ENCODE measurements at regions not wholly inside any gene's neighbourhood (a gene's known extent, or its start where the extent isn't known, plus 50 kb on each side); places are given as distances from the start of the nearest gene placed in this dataset.

DNA sequence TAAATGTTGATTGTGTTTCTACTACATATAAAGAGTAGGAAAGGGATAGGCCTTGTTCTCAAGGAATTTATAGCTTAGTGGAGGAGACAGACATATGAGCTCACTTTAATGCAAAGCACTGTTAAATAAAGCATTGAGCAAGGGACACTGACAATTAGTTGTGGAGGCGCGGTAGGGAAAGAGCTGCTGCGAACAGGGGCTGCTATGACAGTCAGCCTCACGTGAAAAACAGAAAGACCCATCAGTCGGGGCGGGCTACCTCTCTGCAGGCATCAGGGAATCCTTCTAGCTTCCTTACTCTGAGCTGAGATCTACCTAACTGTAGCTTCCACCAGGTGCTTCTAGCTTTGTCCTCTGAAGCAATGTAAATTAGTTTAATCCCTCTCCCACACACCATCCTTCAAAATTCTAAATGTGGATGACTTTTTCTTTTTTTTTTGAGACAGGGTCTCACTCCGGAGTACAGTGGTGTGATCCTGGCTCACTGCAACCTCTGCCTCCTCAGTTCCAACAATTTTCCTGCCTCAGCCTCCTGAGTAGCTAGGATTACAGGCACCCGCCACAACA is 129.9 kb upstream of the ZFHX3 start:
- no peaks in the 10 kb centered on the region for H3K36me3 ChIP-seq (ENCODE audit: control insufficient read depth in 2 of 2, insufficient read depth in 2 of 2, low read length in 1 of 2)
- H3K4me1 ChIP-seq (ENCODE audit: control insufficient read depth in 2 of 2, insufficient read depth in 2 of 2, low read length in 2 of 2), result no peaks in the 10 kb centered on the region
- no peaks in the 10 kb centered on the region for H3K27me3 ChIP-seq (ENCODE audit: control insufficient read depth in 2 of 2, insufficient read depth in 1 of 2, low read length in 1 of 2)
- WGBS, result 83% methylated on average over 8 of the region's 8 CpGs
- no peak overlapping the region for H3K27ac ChIP-seq (ENCODE audit: low read depth in 1 of 2, low read length in 1 of 2)
- no peaks in the 10 kb centered on the region for H3K9me3 ChIP-seq (ENCODE audit: control insufficient read depth in 2 of 2, insufficient read depth in 1 of 2, low read length in 1 of 2)
- H3K4me3 ChIP-seq (ENCODE audit: low read length in 2 of 2), result no peak overlapping the region
- no peak for DNase-seq (ENCODE audit: low read depth in 6 of 9, low spot score in 9 of 9)

DNA sequence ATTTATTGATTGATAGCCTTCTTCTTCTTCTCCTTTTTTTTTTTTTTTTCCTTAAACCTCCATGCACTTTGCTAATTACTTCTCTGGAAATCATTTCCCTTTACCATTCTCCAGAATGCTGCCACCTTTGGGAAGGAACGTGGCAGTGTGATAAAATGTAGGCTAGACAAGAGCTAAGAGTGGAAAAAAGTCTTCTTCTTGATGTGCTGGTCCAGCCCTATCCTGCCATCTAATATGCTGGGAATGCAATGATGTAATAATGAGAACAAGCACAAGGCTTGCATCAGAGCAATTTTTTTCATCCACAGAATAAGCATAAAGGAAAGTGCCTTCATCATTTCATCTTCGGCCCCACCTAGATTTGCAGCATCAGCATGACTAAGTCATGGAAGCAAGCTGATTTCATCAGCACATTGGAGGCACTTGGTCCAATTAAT is 128.7 kb upstream of the ZFHX3 start:
- DNase-seq (ENCODE audit: low read depth in 6 of 9, low spot score in 9 of 9), result no peak
- Histone ChIP-seq H3K27ac (ENCODE audit: low read depth in 1 of 2, low read length in 1 of 2) (no peak overlapping the region), H3K4me3 (ENCODE audit: low read length in 2 of 2) (no peak overlapping the region), H3K9me3 (ENCODE audit: control insufficient read depth in 2 of 2, insufficient read depth in 1 of 2, low read length in 1 of 2) (no peaks in the 10 kb centered on the region), H3K36me3 (ENCODE audit: control insufficient read depth in 2 of 2, insufficient read depth in 2 of 2, low read length in 1 of 2) (no peaks in the 10 kb centered on the region), H3K27me3 (ENCODE audit: control insufficient read depth in 2 of 2, insufficient read depth in 1 of 2, low read length in 1 of 2) (no peaks in the 10 kb centered on the region), H3K4me1 (ENCODE audit: control insufficient read depth in 2 of 2, insufficient read depth in 2 of 2, low read length in 2 of 2) (no peaks in the 10 kb centered on the region)
- 68% methylated on average over 2 of the region's 2 CpGs for WGBS

DNA sequence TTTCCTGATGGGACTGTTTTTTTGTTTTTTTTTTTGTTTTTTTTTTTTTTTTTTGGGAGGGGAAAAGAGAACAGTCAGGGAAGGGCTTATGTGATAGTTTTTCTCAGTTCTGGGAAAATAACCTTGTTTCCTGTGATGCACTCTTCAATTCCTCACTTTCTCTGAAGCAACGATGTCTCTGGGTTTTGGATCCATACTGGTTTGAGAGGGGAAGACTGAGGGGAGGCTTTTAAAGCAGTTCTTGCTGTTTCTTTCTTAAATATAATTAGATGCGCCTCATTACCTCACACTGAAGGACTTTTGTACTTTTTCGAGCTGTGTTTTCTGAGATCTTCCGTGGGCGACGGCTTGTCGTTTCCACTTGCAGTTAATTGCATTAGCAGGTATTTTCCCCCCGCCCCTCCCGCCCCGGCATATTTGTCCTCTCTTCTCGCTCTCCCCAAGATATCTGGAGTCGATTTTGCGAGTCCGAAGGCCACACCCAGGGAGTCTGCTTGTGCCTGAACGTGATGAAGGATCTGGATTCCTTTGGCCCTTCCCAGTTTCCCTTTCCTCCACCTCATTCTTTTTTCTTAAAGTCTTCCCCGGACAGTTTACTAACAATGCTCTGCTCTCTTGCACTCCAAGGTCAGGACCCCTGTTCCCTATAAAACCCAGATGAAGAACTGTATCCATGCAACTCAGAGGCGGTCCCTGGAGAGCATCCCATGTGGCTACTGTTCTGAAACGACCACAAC is 125.2 kb upstream of the ZFHX3 start:
- whole genome bisulfite sequencing, result 88% methylated on average over 18 of the region's 18 CpGs
- Histone ChIP-seq H3K27ac (ENCODE audit: low read depth in 1 of 2, low read length in 1 of 2) (no peak overlapping the region), H3K4me1 (ENCODE audit: control insufficient read depth in 2 of 2, insufficient read depth in 2 of 2, low read length in 2 of 2) (no peaks in the 10 kb centered on the region), H3K27me3 (ENCODE audit: control insufficient read depth in 2 of 2, insufficient read depth in 1 of 2, low read length in 1 of 2) (no peaks in the 10 kb centered on the region), H3K4me3 (ENCODE audit: low read length in 2 of 2) (no peak overlapping the region), H3K9me3 (ENCODE audit: control insufficient read depth in 2 of 2, insufficient read depth in 1 of 2, low read length in 1 of 2) (no peaks in the 10 kb centered on the region), H3K36me3 (ENCODE audit: control insufficient read depth in 2 of 2, insufficient read depth in 2 of 2, low read length in 1 of 2) (no peaks in the 10 kb centered on the region)
- DNase-seq (ENCODE audit: low read depth in 6 of 9, low spot score in 9 of 9), result no peak

DNA sequence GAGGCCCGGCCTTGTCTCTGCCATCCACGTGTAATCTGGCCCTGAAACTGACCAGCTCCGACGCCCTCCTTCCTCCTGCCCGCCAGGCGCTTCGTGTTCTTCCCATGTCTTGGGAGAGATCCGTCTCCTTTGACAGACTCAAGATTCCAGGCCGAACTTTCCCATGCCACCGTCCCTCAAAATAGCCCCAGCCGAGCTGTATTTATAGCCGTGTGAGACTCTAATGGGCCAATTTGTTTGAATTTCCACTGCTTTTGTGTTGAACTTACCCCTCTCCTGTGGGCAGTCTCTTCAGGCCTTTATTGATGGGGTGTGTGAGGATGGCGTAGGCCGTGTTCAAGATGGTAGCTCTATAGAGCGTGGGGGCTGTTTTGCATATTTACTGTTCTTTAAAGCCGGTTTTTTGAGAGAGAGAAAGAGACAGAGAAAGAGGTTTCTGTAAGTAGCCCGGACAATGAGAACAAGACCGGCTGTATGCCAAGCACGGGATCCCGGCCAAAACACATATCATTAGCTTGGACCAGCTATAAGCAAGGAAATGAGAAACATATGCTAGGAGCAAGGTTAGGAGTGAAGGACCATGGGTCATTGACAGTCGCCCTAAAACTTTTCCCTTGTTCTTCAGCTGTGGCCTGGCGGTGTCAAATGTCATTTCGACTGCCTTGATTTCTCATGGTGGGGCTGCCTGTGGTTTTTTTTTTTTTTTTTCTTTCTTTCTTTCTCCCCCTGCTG is 124.5 kb upstream of the ZFHX3 start:
- Histone ChIP-seq H3K4me1 (ENCODE audit: control insufficient read depth in 2 of 2, insufficient read depth in 2 of 2, low read length in 2 of 2) (no peaks in the 10 kb centered on the region), H3K27ac (ENCODE audit: low read depth in 1 of 2, low read length in 1 of 2) (peak overlapping the region in 1 of 2 donors; percentile 37), H3K4me3 (ENCODE audit: low read length in 2 of 2) (no peak overlapping the region), H3K27me3 (ENCODE audit: control insufficient read depth in 2 of 2, insufficient read depth in 1 of 2, low read length in 1 of 2) (no peaks in the 10 kb centered on the region), H3K9me3 (ENCODE audit: control insufficient read depth in 2 of 2, insufficient read depth in 1 of 2, low read length in 1 of 2) (no peaks in the 10 kb centered on the region), H3K36me3 (ENCODE audit: control insufficient read depth in 2 of 2, insufficient read depth in 2 of 2, low read length in 1 of 2) (no peaks in the 10 kb centered on the region)
- peak in 2 of 9 donors; percentile 6 to 13 for DNase-seq (ENCODE audit: low read depth in 6 of 9, low spot score in 9 of 9)
- 91% methylated on average over 23 of the region's 23 CpGs for WGBS

DNA sequence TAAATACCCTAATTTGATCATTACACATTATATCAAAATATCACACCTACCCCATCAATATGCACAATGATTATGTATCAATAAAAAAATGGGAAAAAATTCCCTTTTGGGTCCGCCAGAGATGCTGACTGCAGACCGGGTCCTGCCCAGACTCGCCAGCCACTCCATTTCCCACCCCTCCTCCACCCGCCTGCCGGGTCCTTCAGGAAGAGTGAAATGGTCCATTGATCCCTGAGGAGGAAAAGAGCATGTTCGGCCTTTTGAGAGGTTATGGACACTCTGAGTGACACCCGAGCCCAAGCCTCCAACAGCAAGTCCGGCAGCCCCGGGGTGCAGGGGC is 123.9 kb upstream of the ZFHX3 start:
- no peaks in the 10 kb centered on the region for H3K9me3 ChIP-seq (ENCODE audit: control insufficient read depth in 2 of 2, insufficient read depth in 1 of 2, low read length in 1 of 2)
- H3K27me3 ChIP-seq (ENCODE audit: control insufficient read depth in 2 of 2, insufficient read depth in 1 of 2, low read length in 1 of 2), result no peaks in the 10 kb centered on the region
- H3K27ac ChIP-seq (ENCODE audit: low read depth in 1 of 2, low read length in 1 of 2), result no peak overlapping the region
- 95% methylated on average over 9 of the region's 9 CpGs for WGBS
- H3K4me1 ChIP-seq (ENCODE audit: control insufficient read depth in 2 of 2, insufficient read depth in 2 of 2, low read length in 2 of 2), result no peaks in the 10 kb centered on the region
- H3K4me3 ChIP-seq (ENCODE audit: low read length in 2 of 2), result no peak overlapping the region
- H3K36me3 ChIP-seq (ENCODE audit: control insufficient read depth in 2 of 2, insufficient read depth in 2 of 2, low read length in 1 of 2), result no peaks in the 10 kb centered on the region
- DNase-seq (ENCODE audit: low read depth in 6 of 9, low spot score in 9 of 9), result no peak

DNA sequence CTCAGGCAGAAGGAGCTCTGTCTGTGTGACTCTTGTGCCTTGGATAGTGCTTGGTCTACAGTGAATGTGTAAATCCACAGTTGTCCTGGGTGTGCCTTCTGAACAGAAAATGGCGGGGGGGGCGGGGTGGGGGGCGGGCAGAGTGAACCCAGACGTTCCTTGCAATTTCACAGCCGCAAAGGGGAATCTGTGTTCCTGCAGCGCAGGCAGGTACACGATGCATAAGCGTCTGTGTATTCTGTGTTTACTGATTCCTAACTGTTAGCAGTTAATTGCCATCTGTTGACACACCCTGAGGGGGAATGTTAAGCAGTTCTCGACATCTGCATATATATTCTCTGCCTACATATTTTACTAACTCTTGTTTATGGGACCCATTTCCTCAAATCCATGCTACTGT is 123.5 kb upstream of the ZFHX3 start:
- H3K27ac ChIP-seq (ENCODE audit: low read depth in 1 of 2, low read length in 1 of 2), result no peak overlapping the region
- no peak overlapping the region for H3K4me3 ChIP-seq (ENCODE audit: low read length in 2 of 2)
- H3K36me3 ChIP-seq (ENCODE audit: control insufficient read depth in 2 of 2, insufficient read depth in 2 of 2, low read length in 1 of 2), result no peaks in the 10 kb centered on the region
- H3K4me1 ChIP-seq (ENCODE audit: control insufficient read depth in 2 of 2, insufficient read depth in 2 of 2, low read length in 2 of 2), result no peaks in the 10 kb centered on the region
- no peaks in the 10 kb centered on the region for H3K27me3 ChIP-seq (ENCODE audit: control insufficient read depth in 2 of 2, insufficient read depth in 1 of 2, low read length in 1 of 2)
- H3K9me3 ChIP-seq (ENCODE audit: control insufficient read depth in 2 of 2, insufficient read depth in 1 of 2, low read length in 1 of 2), result no peaks in the 10 kb centered on the region
- no peak for DNase-seq (ENCODE audit: low read depth in 6 of 9, low spot score in 9 of 9)
- whole genome bisulfite sequencing, result 94% methylated on average over 9 of the region's 9 CpGs

DNA sequence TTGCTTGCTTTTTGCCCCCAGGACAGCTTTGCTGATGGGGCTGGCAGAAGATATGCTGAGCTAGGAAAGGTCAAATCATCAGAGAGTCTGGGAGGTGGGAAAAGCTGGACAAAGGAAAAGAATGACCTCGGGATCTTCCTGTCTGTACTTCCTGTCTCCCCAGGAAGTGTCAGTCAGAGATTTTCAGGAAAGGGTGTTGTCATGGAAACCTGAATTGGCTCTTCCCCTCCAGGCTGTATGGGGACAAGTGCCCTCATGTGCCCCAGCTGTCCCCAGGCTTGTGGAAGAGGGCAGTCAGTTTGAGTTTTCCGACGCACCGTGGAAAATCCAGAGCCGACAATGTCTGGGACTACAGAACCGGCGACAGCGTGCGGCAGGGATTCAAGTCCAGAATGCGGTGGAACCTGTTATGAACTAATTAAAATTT is 122.7 kb upstream of the ZFHX3 start:
- Histone ChIP-seq H3K27ac (ENCODE audit: low read depth in 1 of 2, low read length in 1 of 2) (no peak overlapping the region), H3K9me3 (ENCODE audit: control insufficient read depth in 2 of 2, insufficient read depth in 1 of 2, low read length in 1 of 2) (no peaks in the 10 kb centered on the region), H3K36me3 (ENCODE audit: control insufficient read depth in 2 of 2, insufficient read depth in 2 of 2, low read length in 1 of 2) (no peaks in the 10 kb centered on the region), H3K27me3 (ENCODE audit: control insufficient read depth in 2 of 2, insufficient read depth in 1 of 2, low read length in 1 of 2) (no peaks in the 10 kb centered on the region), H3K4me3 (ENCODE audit: low read length in 2 of 2) (no peak overlapping the region), H3K4me1 (ENCODE audit: control insufficient read depth in 2 of 2, insufficient read depth in 2 of 2, low read length in 2 of 2) (no peaks in the 10 kb centered on the region)
- no peak for DNase-seq (ENCODE audit: low read depth in 6 of 9, low spot score in 9 of 9)
- 87% methylated on average over 10 of the region's 10 CpGs for WGBS

DNA sequence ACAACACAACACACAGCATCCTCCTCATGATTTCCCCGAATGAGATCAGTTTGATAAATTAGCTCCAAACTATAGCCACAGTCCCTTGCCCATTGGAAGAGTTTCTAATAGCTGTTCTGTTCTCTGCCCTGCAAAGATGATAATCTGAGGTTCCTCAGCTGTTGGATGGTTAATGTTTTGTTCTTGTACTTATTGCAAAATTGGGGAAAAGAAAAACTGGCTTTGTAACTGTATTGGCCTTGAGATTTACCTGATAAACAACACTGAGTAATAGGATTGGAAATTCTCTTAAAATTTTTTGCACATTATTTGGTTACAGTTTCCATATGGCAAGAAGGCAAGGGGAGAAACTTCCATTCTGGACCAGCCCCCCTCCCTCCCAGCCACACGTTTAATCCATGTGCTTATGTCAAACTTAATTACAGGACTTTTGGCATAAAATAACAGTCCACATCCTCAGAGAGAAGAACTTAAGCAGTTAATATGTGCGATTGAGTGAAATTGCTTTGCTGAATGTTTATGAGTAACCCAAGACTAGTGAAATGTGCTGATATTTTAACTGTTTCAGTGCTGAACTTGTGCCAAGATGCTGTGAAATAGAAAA is 119.1 kb upstream of the ZFHX3 start:
- Histone ChIP-seq H3K27ac (ENCODE audit: low read depth in 1 of 2, low read length in 1 of 2) (no peak overlapping the region), H3K27me3 (ENCODE audit: control insufficient read depth in 2 of 2, insufficient read depth in 1 of 2, low read length in 1 of 2) (no peaks in the 10 kb centered on the region), H3K4me1 (ENCODE audit: control insufficient read depth in 2 of 2, insufficient read depth in 2 of 2, low read length in 2 of 2) (no peaks in the 10 kb centered on the region), H3K36me3 (ENCODE audit: control insufficient read depth in 2 of 2, insufficient read depth in 2 of 2, low read length in 1 of 2) (no peaks in the 10 kb centered on the region), H3K9me3 (ENCODE audit: control insufficient read depth in 2 of 2, insufficient read depth in 1 of 2, low read length in 1 of 2) (no peaks in the 10 kb centered on the region), H3K4me3 (ENCODE audit: low read length in 2 of 2) (no peak overlapping the region)
- no peak for DNase-seq (ENCODE audit: low read depth in 6 of 9, low spot score in 9 of 9)
- WGBS, result 67% methylated on average over 3 of the region's 3 CpGs

DNA sequence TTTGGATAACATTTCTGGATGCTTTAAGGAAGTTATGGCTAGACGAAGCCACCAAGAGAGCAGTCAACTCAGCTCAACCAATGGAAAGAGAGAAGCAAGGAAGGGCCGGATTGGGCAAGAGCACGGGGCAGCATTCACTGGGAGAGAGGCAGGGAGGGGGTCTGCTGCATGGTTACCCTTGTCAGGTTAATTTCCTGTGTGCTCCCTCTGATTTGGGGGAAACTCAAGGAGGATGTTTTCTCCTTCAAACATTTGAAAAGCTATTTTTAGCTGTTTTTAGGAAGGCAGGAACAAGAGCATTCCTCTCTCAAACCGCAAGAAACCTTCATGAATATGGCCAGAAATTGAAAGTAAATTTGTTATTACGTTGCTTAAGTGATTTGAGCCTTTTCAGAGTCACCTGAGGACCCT is 118.5 kb upstream of the ZFHX3 start:
- Histone ChIP-seq H3K27me3 (ENCODE audit: control insufficient read depth in 2 of 2, insufficient read depth in 1 of 2, low read length in 1 of 2) (no peaks in the 10 kb centered on the region), H3K4me1 (ENCODE audit: control insufficient read depth in 2 of 2, insufficient read depth in 2 of 2, low read length in 2 of 2) (no peaks in the 10 kb centered on the region), H3K9me3 (ENCODE audit: control insufficient read depth in 2 of 2, insufficient read depth in 1 of 2, low read length in 1 of 2) (no peaks in the 10 kb centered on the region), H3K36me3 (ENCODE audit: control insufficient read depth in 2 of 2, insufficient read depth in 2 of 2, low read length in 1 of 2) (no peaks in the 10 kb centered on the region), H3K27ac (ENCODE audit: low read depth in 1 of 2, low read length in 1 of 2) (no peak overlapping the region), H3K4me3 (ENCODE audit: low read length in 2 of 2) (no peak overlapping the region)
- 13% methylated on average over 5 of the region's 5 CpGs for WGBS
- no peak for DNase-seq (ENCODE audit: low read depth in 6 of 9, low spot score in 9 of 9)

All from thymus (tissue), 11 donors.